HEK293 (cell line): ENCODE measurements at regions not wholly inside any gene's neighbourhood (a gene's known extent, or its start where the extent isn't known, plus 50 kb on each side); places are given as distances from the start of the nearest gene placed in this dataset.

ENCODE experiments used
- CTCF ChIA-PET: fragments of 350-600 bp; formaldehyde crosslinking; extraction: SDS; loops from one replicate; lab custom pipeline; 2021; ENCODE audit warnings: antibody characterized with exemption; lab: Yijun Ruan, JAX
- POLR2A ChIA-PET: fragments of 300-600 bp; formaldehyde crosslinking; extraction: SDS; loops from one replicate; lab custom pipeline; 2020; ENCODE audit warnings: antibody characterized with exemption, inconsistent platforms; lab: Yijun Ruan, JAX
- H3K27ac ChIP-seq: fragments of 200-500 bp; sonication (Bioruptor generic); 2 replicates; pipeline ENCODE4 v1.5.1; 2014; ENCODE audit warnings: low read depth, low read length, control low read depth, inconsistent platforms; ENCODE audit errors: extremely low read depth
- H3K36me3 ChIP-seq, 2 experiments: fragments of 200-500 bp in 1 of 2; sonication (Bioruptor generic) in 1 of 2; 1 replicate in 1 of 2; 2 replicates in 1 of 2; pipeline ENCODE4 v1.5.1; 2014 to 2017; ENCODE audit warnings: inconsistent platforms in 2 of 2, low read length in 2 of 2; ENCODE audit not compliant: control insufficient read depth in 2 of 2, insufficient read depth in 1 of 2
- H3K4me1 ChIP-seq: fragments of 200-500 bp; sonication (Bioruptor generic); 2 replicates; pipeline ENCODE4 v1.5.1; 2014; ENCODE audit warnings: mild to moderate bottlenecking, low read length, inconsistent platforms; ENCODE audit not compliant: control insufficient read depth, insufficient read depth
- H3K4me3 ChIP-seq: 2 replicates; pipeline ENCODE4 v1.5.1; 2011; ENCODE audit warnings: low read depth, mild to moderate bottlenecking, control low read depth, low read length, moderate library complexity
- H3K9me3 ChIP-seq: fragments of 200-500 bp; sonication (Bioruptor generic); 2 replicates; pipeline ENCODE4 v1.5.1; 2014; ENCODE audit warnings: low read depth, low read length, inconsistent platforms; ENCODE audit not compliant: control insufficient read depth, insufficient read depth
- SP7 ChIP-seq: fragments of 450-650 bp; formaldehyde crosslinking; IDR thresholded peaks from 2 replicates; pipeline ENCODE4 v1.5.1; 2016; ENCODE audit warnings: missing biosample characterization, missing genetic modification characterization
- TRIM28 ChIP-seq: IDR thresholded peaks from 2 replicates; pipeline ENCODE4 v1.6.1; 2011; ENCODE audit warnings: low read length, control low read depth, borderline replicate concordance
- TSHZ1 ChIP-seq: fragments of 450-650 bp; formaldehyde crosslinking; IDR thresholded peaks from 2 replicates; pipeline ENCODE4 v1.5.1; 2016; ENCODE audit warnings: missing biosample characterization, missing genetic modification characterization, borderline replicate concordance
- ZBTB17 ChIP-seq: fragments of 450-650 bp; formaldehyde crosslinking; IDR thresholded peaks from 2 replicates; pipeline ENCODE4 v1.5.1; 2016; ENCODE audit warnings: missing biosample characterization, missing genetic modification characterization
- ZFHX2 ChIP-seq: fragments of 450-650 bp; formaldehyde crosslinking; conservative IDR thresholded peaks from 2 replicates; pipeline ENCODE4 v1.5.1; 2016; ENCODE audit warnings: missing biosample characterization, missing genetic modification characterization
- ZNF10 ChIP-seq: fragments of 450-650 bp; formaldehyde crosslinking; IDR thresholded peaks from 2 replicates; pipeline ENCODE4 v1.5.1; 2017; ENCODE audit warnings: missing biosample characterization, missing genetic modification characterization
- ZNF114 ChIP-seq: fragments of 450-650 bp; formaldehyde crosslinking; IDR thresholded peaks from 2 replicates; pipeline ENCODE4 v1.5.0; 2017; ENCODE audit warnings: missing biosample characterization, missing genetic modification characterization
- ZNF16 ChIP-seq: fragments of 450-650 bp; formaldehyde crosslinking; IDR thresholded peaks from 2 replicates; pipeline ENCODE4 v1.5.1; 2016; ENCODE audit warnings: low read depth, missing biosample characterization, missing genetic modification characterization
- ZNF354C ChIP-seq: fragments of 450-650 bp; formaldehyde crosslinking; IDR thresholded peaks from 2 replicates; pipeline ENCODE4 v1.5.1; 2016; ENCODE audit warnings: missing biosample characterization, missing genetic modification characterization, low read depth, borderline replicate concordance
- ZNF423 ChIP-seq: fragments of 450-650 bp; formaldehyde crosslinking; IDR thresholded peaks from 2 replicates; pipeline ENCODE4 v1.5.1; 2016; ENCODE audit warnings: missing biosample characterization, missing genetic modification characterization
- ZNF426 ChIP-seq: fragments of 450-650 bp; formaldehyde crosslinking; IDR thresholded peaks from 2 replicates; pipeline ENCODE4 v1.5.1; 2017; ENCODE audit warnings: missing biosample characterization, missing genetic modification characterization, mild to moderate bottlenecking, inconsistent platforms, moderate library complexity
- ZNF449 ChIP-seq: fragments of 450-650 bp; formaldehyde crosslinking; IDR thresholded peaks from 2 replicates; pipeline ENCODE4 v1.5.1; 2017; ENCODE audit warnings: missing biosample characterization, mild to moderate bottlenecking, missing genetic modification characterization, moderate library complexity
- ZNF48 ChIP-seq: fragments of 450-650 bp; formaldehyde crosslinking; IDR thresholded peaks from 2 replicates; pipeline ENCODE4 v1.5.1; 2016; ENCODE audit warnings: missing biosample characterization, missing genetic modification characterization
- ZNF558 ChIP-seq: fragments of 450-650 bp; formaldehyde crosslinking; IDR thresholded peaks from 2 replicates; pipeline ENCODE4 v1.5.1; 2016; ENCODE audit warnings: missing biosample characterization, missing genetic modification characterization
- ZNF571 ChIP-seq: fragments of 450-650 bp; formaldehyde crosslinking; IDR thresholded peaks from 2 replicates; pipeline ENCODE4 v1.5.0; 2017; ENCODE audit warnings: missing biosample characterization, missing genetic modification characterization
- ZNF610 ChIP-seq: fragments of 450-650 bp; formaldehyde crosslinking; IDR thresholded peaks from 2 replicates; pipeline ENCODE4 v1.5.1; 2016; ENCODE audit warnings: missing biosample characterization, missing genetic modification characterization, borderline replicate concordance
- ZNF621 ChIP-seq: fragments of 450-650 bp; formaldehyde crosslinking; IDR thresholded peaks from 2 replicates; pipeline ENCODE4 v1.5.1; 2017; ENCODE audit warnings: missing biosample characterization, missing genetic modification characterization
- ZNF623 ChIP-seq: fragments of 450-650 bp; formaldehyde crosslinking; IDR thresholded peaks from 2 replicates; pipeline ENCODE4 v1.5.1; 2016; ENCODE audit warnings: missing biosample characterization, missing genetic modification characterization
- ZNF645 ChIP-seq: fragments of 450-650 bp; formaldehyde crosslinking; IDR thresholded peaks from 2 replicates; pipeline ENCODE4; 2016; ENCODE audit warnings: missing biosample characterization, missing genetic modification characterization
- ZNF658 ChIP-seq: fragments of 450-650 bp; formaldehyde crosslinking; IDR thresholded peaks from 2 replicates; pipeline ENCODE4; 2016; ENCODE audit warnings: missing biosample characterization, missing genetic modification characterization
- ZSCAN16 ChIP-seq: fragments of 450-650 bp; formaldehyde crosslinking; IDR thresholded peaks from 2 replicates; pipeline ENCODE4 v1.5.1; 2016; ENCODE audit warnings: missing biosample characterization, missing genetic modification characterization
- ZSCAN23 ChIP-seq: fragments of 450-650 bp; formaldehyde crosslinking; IDR thresholded peaks from 2 replicates; pipeline ENCODE4 v1.5.1; 2016; ENCODE audit warnings: missing biosample characterization, missing genetic modification characterization
- ZSCAN4 ChIP-seq: fragments of 450-650 bp; formaldehyde crosslinking; IDR thresholded peaks from 2 replicates; pipeline ENCODE4 v1.5.1; 2017; ENCODE audit warnings: missing biosample characterization, missing genetic modification characterization

GRCh38 chr9:106613250-106613737, 249.7 kb upstream of the ZNF462 start:
- POLR2A ChIA-PET = no interaction called here
- no peaks in the 10 kb centered on the region for H3K36me3 ChIP-seq
- H3K27ac ChIP-seq = no peak overlapping the region
- no peak overlapping the region for H3K4me3 ChIP-seq
- TF ChIP-seq ZBTB17 (no peak), ZSCAN16 (no peak), ZSCAN23 (tag by site-specific recombination) (no peak), ZNF16 (no peak), ZNF423 (no peak), ZNF449 (tag by site-specific recombination) (no peak)
- no peaks in the 10 kb centered on the region for H3K4me1 ChIP-seq
- H3K9me3 ChIP-seq = no peaks in the 10 kb centered on the region
- CTCF ChIA-PET = no interaction called here

DNA sequence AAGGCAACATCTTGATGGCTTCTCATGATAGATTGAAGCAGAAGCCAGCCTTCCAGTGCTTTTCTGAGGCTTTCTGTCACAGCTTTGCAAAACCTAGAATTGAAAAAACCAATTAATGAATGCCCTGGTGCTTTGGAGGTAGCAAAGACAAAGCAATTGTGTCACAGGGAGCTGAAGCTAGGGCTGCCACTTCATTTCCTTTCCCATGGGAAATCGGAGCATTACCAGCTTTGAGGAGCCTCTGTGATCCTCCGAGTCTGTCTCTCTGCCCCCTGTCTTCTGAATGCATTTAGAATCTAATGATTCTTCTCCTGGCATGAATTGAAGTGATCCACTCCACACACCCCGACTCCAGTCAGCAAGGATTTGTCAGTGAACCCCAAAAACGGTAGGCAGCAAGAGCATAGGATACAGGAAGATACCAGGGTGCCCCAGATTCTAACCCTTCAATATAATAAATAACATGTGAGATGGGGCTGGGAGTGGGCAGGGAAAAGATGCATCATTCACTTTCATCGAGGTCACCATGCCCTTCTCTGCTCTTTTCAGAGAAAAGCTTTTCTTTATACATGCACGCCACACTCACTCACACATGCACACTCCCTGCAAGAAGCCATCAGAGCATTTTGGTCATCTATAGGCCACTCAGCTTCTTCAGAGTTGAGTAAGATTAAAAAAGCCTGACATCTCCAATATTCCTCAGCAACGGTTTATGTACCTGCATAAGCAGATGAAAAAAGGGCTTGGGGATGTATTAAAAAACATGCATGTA, 247.7 kb upstream of the ZNF462 start:
- ChIA-PET CTCF (no interaction called here), POLR2A (no interaction called here)
- H3K36me3 ChIP-seq = no peaks in the 10 kb centered on the region
- no peaks in the 10 kb centered on the region for H3K9me3 ChIP-seq
- H3K4me1 ChIP-seq = no peaks in the 10 kb centered on the region
- TF ChIP-seq ZNF354C (tag by site-specific recombination) (no peak), ZNF658 (tag by site-specific recombination) (no peak), SP7 (tag by site-specific recombination) (no peak), TSHZ1 (no peak), ZNF426 (tag by site-specific recombination) (no peak), ZNF558 (tag by site-specific recombination) (no peak), ZNF571 (tag by site-specific recombination) (no peak), ZNF610 (tag by site-specific recombination) (no peak), TRIM28 (no peak), ZNF114 (tag by site-specific recombination) (no peak), ZSCAN4 (no peak), ZNF645 (tag by site-specific recombination) (no peak), ZNF621 (tag by site-specific recombination) (no peak), ZFHX2 (tag by site-specific recombination) (no peak), ZNF623 (no peak), ZNF48 (no peak), ZNF10 (tag by site-specific recombination) (no peak)
- H3K4me3 ChIP-seq = no peak overlapping the region
- H3K27ac ChIP-seq = no peak overlapping the region
